Bronchial epithelial cell (primary cell): ENCODE measurements at regions not wholly inside any gene's neighbourhood (a gene's known extent, or its start where the extent isn't known, plus 50 kb on each side); places are given as distances from the start of the nearest gene placed in this dataset.

ENCODE experiments used
- DNase-seq: peaks from one replicate; pipeline ENCODE4 v3.0.0-alpha.2; 2010; ENCODE audit warnings: low read depth
- FAIRE-seq: peaks from 2 replicates; lab custom pipeline; 2011; peaks lifted over from hg19 to GRCh38; lab: Jason Lieb, UNC
- H3K27me3 ChIP-seq: 2 replicates; pipeline ENCODE4 v1.5.1; 2011; ENCODE audit warnings: low read length; ENCODE audit not compliant: control insufficient read depth, insufficient read depth
- H3K36me3 ChIP-seq: 2 replicates; pipeline ENCODE4 v1.5.1; 2011; ENCODE audit warnings: low read length; ENCODE audit not compliant: control insufficient read depth, insufficient read depth
- H3K4me3 ChIP-seq: 2 replicates; pipeline ENCODE4 v1.5.1; 2011; ENCODE audit warnings: mild to moderate bottlenecking, low read depth, low read length, control low read depth
- CTCF ChIP-seq: IDR thresholded peaks from 2 replicates; pipeline ENCODE4 v1.5.1; 2011; ENCODE audit warnings: mild to moderate bottlenecking, moderate library complexity, low read length, control low read depth, inconsistent platforms; ENCODE audit not compliant: insufficient read depth, severe bottlenecking

- H3K36me3 ChIP-seq, result no peaks in the 10 kb centered on the region
- DNase-seq (no peak), FAIRE-seq (no peak)
- H3K4me3 ChIP-seq, result no peak overlapping the region
- no peaks in the 10 kb centered on the region for H3K27me3 ChIP-seq
- no peak for TF ChIP-seq CTCF
Measured at GRCh38 chr1:118736322-118736721, 251.8 kb downstream of the TBX15 start.

GRCh38 chr1:118717893-118718292 is 270.2 kb downstream of the TBX15 start:
- Histone ChIP-seq H3K36me3 (no peaks in the 10 kb centered on the region), H3K27me3 (no peaks in the 10 kb centered on the region), H3K4me3 (no peak overlapping the region)
- no peak for TF ChIP-seq CTCF
- DNase-seq, result no peak
- no peak for FAIRE-seq

- Histone ChIP-seq H3K36me3 (no peaks in the 10 kb centered on the region), H3K4me3 (no peak overlapping the region), H3K27me3 (no peaks in the 10 kb centered on the region)
- FAIRE-seq, result no peak
- peak; percentile 8 for TF ChIP-seq CTCF
- peak; percentile 9 for DNase-seq
Measured at GRCh38 chr1:118716775-118717174, 271.4 kb downstream of the TBX15 start.

- no peak for FAIRE-seq
- no peak for TF ChIP-seq CTCF
- Histone ChIP-seq H3K36me3 (no peaks in the 10 kb centered on the region), H3K27me3 (no peaks in the 10 kb centered on the region), H3K4me3 (no peak overlapping the region)
- no peak for DNase-seq
Measured at GRCh38 chr1:118711356-118711755, 276.8 kb downstream of the TBX15 start.

GRCh38 chr1:118698911-118699310 is 289.2 kb downstream of the TBX15 start:
- DNase-seq, result no peak
- FAIRE-seq, result no peak
- Histone ChIP-seq H3K4me3 (no peak overlapping the region), H3K36me3 (no peaks in the 10 kb centered on the region), H3K27me3 (no peaks in the 10 kb centered on the region)
- no peak for TF ChIP-seq CTCF

GRCh38 chr1:118692143-118692542 is 296.0 kb downstream of the TBX15 start:
- Histone ChIP-seq H3K36me3 (no peaks in the 10 kb centered on the region), H3K27me3 (no peaks in the 10 kb centered on the region), H3K4me3 (no peak overlapping the region)
- FAIRE-seq, result no peak
- no peak for DNase-seq
- no peak for TF ChIP-seq CTCF
